Spinal cord (tissue), 9 donors: ENCODE measurements at regions not wholly inside any gene's neighbourhood (a gene's known extent, or its start where the extent isn't known, plus 50 kb on each side); places are given as distances from the start of the nearest gene placed in this dataset.

Source experiments
- DNase-seq, 6 donors: peaks; one replicate each; pipeline versions ENCODE4 v3.0.0 to v3.0.0-alpha.2; 2013 to 2015; ENCODE audit warnings: low spot score in 6 of 6, low read depth in 4 of 6
- H3K27ac ChIP-seq: one replicate; pipeline ENCODE4 v1.5.1; 2013; ENCODE audit warnings: low read depth, low read length, control low read depth
- H3K27me3 ChIP-seq: one replicate; pipeline ENCODE4 v1.6.1; 2013; ENCODE audit warnings: low read length; ENCODE audit not compliant: control insufficient read depth, insufficient read depth
- H3K36me3 ChIP-seq: one replicate; pipeline ENCODE4 v1.6.1; 2013; ENCODE audit warnings: low read length; ENCODE audit not compliant: control insufficient read depth, insufficient read depth
- H3K4me1 ChIP-seq: one replicate; pipeline ENCODE4 v1.6.1; 2013; ENCODE audit warnings: low read length; ENCODE audit not compliant: control insufficient read depth, insufficient read depth
- H3K4me3 ChIP-seq: one replicate; pipeline ENCODE4 v1.5.1; 2013; ENCODE audit warnings: low read depth, low read length, control low read depth
- H3K9me3 ChIP-seq: one replicate; pipeline ENCODE4 v1.6.1; 2013; ENCODE audit warnings: low read length; ENCODE audit not compliant: control insufficient read depth, insufficient read depth
- WGBS: methylation state at CpG from one replicate; pipeline ENCODE4 v1.1.5; 2013; ENCODE audit warnings: missing lambda C conversion rate; ENCODE audit not compliant: insufficient coverage; 5-methylcytosine and 5-hydroxymethylcytosine counted together
- donor health status: healthy.

GRCh38 chr2:136310797-136311603 lies 193.1 kb upstream of the CXCR4 start:
- 64% methylated on average over 8 of the region's 11 CpGs for WGBS
- no peaks in the 10 kb centered on the region for H3K9me3 ChIP-seq
- no peaks in the 10 kb centered on the region for H3K27me3 ChIP-seq
- H3K27ac ChIP-seq = no peak overlapping the region
- no peaks in the 10 kb centered on the region for H3K4me1 ChIP-seq
- no peaks in the 10 kb centered on the region for H3K36me3 ChIP-seq
- H3K4me3 ChIP-seq = no peak overlapping the region
- DNase-seq = no peak

DNA sequence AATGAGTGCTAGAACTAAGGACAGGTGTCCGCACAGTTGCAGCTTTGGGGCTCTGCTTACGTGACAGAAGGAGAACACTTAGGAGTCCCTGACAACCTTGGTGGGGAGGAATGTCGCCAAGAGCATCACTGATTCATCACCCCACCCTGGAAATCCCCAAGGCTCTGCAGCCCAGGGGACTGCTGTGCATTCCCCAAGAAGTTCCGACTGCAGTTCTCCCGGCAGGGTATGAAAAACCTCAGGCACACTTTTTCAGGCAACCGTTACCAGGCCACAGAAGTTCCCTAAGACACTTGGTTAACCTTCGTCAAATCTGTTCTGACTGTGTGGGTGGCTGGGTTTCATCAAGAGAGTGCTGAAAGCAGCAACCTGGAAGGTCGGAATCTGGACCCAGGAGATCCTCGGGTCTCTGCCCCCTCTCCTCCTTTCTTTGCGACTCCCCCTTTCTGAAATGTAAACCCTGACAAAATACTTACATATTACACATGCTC lies 192.1 kb upstream of the CXCR4 start:
- Histone ChIP-seq H3K27me3 (no peaks in the 10 kb centered on the region), H3K4me1 (no peaks in the 10 kb centered on the region), H3K27ac (no peak overlapping the region), H3K36me3 (no peaks in the 10 kb centered on the region), H3K4me3 (no peak overlapping the region), H3K9me3 (no peaks in the 10 kb centered on the region)
- WGBS = 83% methylated on average over 4 of the region's 10 CpGs
- DNase-seq = no peak

DNA sequence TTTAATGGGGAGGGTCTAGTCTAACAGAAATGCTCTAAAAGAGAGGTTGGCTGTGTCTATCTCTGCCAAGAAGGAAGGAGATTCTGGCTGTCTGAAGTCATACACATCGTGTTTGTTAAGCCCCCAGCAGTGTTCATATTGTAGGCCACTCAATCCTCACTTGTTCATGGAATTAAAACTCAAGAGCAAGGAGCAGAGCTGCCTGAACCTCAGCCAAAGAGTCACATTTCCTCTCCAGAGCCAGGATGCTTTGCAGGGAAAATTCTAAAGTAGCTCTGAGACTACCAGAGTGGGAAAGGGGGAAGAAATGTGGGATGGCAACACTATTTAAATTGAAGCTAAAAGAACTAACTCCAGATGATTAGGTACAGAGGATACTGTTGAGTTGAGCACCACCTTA lies 190.7 kb upstream of the CXCR4 start:
- Histone ChIP-seq H3K4me3 (no peak overlapping the region), H3K36me3 (no peaks in the 10 kb centered on the region), H3K9me3 (no peaks in the 10 kb centered on the region), H3K27me3 (no peaks in the 10 kb centered on the region), H3K27ac (no peak overlapping the region), H3K4me1 (no peaks in the 10 kb centered on the region)
- peak in 1 of 6 donors; percentile 45 for DNase-seq
- 38% methylated on average over 1 of the region's 1 CpG for WGBS

- WGBS = 83% methylated on average over 1 of the region's 2 CpGs
- no peak for DNase-seq
- Histone ChIP-seq H3K9me3 (no peaks in the 10 kb centered on the region), H3K27ac (no peak overlapping the region), H3K36me3 (no peaks in the 10 kb centered on the region), H3K27me3 (no peaks in the 10 kb centered on the region), H3K4me3 (no peak overlapping the region), H3K4me1 (no peaks in the 10 kb centered on the region)
Observed at GRCh38 chr2:136306836-136307235, 188.9 kb upstream of the CXCR4 start.

- no peaks in the 10 kb centered on the region for H3K4me1 ChIP-seq
- H3K27me3 ChIP-seq = no peaks in the 10 kb centered on the region
- peak in 2 of 6 donors; percentile 56 to 70 for DNase-seq
- no peaks in the 10 kb centered on the region for H3K9me3 ChIP-seq
- H3K27ac ChIP-seq = no peak overlapping the region
- 66% methylated on average over 2 of the region's 7 CpGs for WGBS
- H3K4me3 ChIP-seq = no peak overlapping the region
- no peaks in the 10 kb centered on the region for H3K36me3 ChIP-seq
Observed at GRCh38 chr2:136305517-136306192, 187.7 kb upstream of the CXCR4 start.

DNA sequence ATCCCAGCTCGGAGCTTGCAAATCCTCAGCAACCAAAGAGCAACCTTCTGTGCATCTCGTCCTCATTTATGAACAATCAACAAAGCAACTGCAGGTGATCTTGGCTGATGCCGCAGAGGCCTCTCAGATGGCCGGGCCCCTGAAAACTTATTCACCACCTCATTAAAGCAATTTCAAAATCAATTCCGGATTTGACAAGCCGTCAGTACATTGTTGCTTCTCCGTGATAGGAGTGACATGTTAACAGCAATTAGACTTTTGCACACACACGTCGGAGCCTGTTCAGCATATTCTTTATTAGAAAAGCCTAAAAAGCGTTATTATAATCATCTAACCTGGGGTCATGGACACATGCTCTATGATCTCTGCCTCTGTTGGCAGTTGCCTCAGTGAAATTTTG lies 183.1 kb upstream of the CXCR4 start:
- Histone ChIP-seq H3K27me3 (no peaks in the 10 kb centered on the region), H3K36me3 (no peaks in the 10 kb centered on the region), H3K9me3 (no peaks in the 10 kb centered on the region), H3K4me1 (no peaks in the 10 kb centered on the region), H3K27ac (no peak overlapping the region), H3K4me3 (no peak overlapping the region)
- peak in 1 of 6 donors; percentile 21 for DNase-seq
- WGBS = 75% methylated on average over 7 of the region's 10 CpGs

DNA sequence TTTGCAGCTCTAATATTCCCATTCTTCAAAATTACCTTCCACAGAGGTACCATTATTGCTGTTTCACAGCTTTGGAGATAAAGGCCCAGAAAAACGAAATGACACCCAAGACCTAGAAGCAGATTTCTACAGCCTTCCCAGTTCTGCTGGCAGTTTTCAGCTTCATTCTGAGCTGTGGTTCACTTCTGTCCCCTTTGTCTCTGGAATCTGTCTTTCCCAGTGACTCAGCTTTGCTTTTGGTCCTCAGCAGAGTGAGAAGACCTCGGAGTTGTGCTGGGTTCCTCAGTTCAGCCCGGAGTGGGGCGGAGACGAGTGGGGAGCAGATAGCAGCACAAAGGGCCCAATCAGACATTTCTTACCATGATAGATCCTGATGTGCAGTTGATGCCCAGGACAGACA lies 180.7 kb upstream of the CXCR4 start:
- Histone ChIP-seq H3K4me3 (no peak overlapping the region), H3K9me3 (no peaks in the 10 kb centered on the region), H3K36me3 (no peaks in the 10 kb centered on the region), H3K27ac (no peak overlapping the region), H3K4me1 (no peaks in the 10 kb centered on the region), H3K27me3 (no peaks in the 10 kb centered on the region)
- 94% methylated on average over 5 of the region's 5 CpGs for WGBS
- no peak for DNase-seq

- H3K9me3 ChIP-seq = no peaks in the 10 kb centered on the region
- H3K4me1 ChIP-seq = no peaks in the 10 kb centered on the region
- no peak overlapping the region for H3K4me3 ChIP-seq
- H3K36me3 ChIP-seq = no peaks in the 10 kb centered on the region
- 50% methylated on average over 1 of the region's 4 CpGs for WGBS
- no peak for DNase-seq
- no peak overlapping the region for H3K27ac ChIP-seq
- H3K27me3 ChIP-seq = no peaks in the 10 kb centered on the region
Observed at GRCh38 chr2:136297994-136298393, 180.0 kb upstream of the CXCR4 start.

- no peak for DNase-seq
- Histone ChIP-seq H3K27ac (no peak overlapping the region), H3K4me1 (no peaks in the 10 kb centered on the region), H3K36me3 (no peaks in the 10 kb centered on the region), H3K9me3 (no peaks in the 10 kb centered on the region), H3K4me3 (no peak overlapping the region), H3K27me3 (no peaks in the 10 kb centered on the region)
- WGBS = 67% methylated on average over 3 of the region's 3 CpGs
Observed at GRCh38 chr2:136297312-136297711, 179.4 kb upstream of the CXCR4 start.

- Histone ChIP-seq H3K27ac (no peak overlapping the region), H3K27me3 (no peaks in the 10 kb centered on the region), H3K36me3 (no peaks in the 10 kb centered on the region), H3K4me1 (no peaks in the 10 kb centered on the region), H3K9me3 (no peaks in the 10 kb centered on the region), H3K4me3 (no peak overlapping the region)
- DNase-seq = no peak
- WGBS = 100% methylated on average over 1 of the region's 1 CpG
Observed at GRCh38 chr2:136295168-136295567, 177.2 kb upstream of the CXCR4 start.
